Type B pancreatic cell (in vitro differentiated cells): ENCODE measurements at regions not wholly inside any gene's neighbourhood (a gene's known extent, or its start where the extent isn't known, plus 50 kb on each side); places are given as distances from the start of the nearest gene placed in this dataset.

Source experiments
- DNase-seq: peaks from one replicate; pipeline ENCODE4 v3.0.0; 2021; ENCODE audit warnings: mixed read lengths; ENCODE audit not compliant: unreplicated experiment; ENCODE audit errors: extremely low spot score
- H3K27ac Mint-ChIP-seq: 2 replicates; pipeline ENCODE4 v1.8.0; 2021; ENCODE audit warnings: mild to moderate bottlenecking, mixed read lengths
- H3K27me3 Mint-ChIP-seq: 2 replicates; pipeline ENCODE4 v1.8.0; 2021; ENCODE audit warnings: mixed read lengths
- H3K36me3 Mint-ChIP-seq: 2 replicates; pipeline ENCODE4 v1.8.0; 2021; ENCODE audit warnings: mixed read lengths
- H3K4me1 Mint-ChIP-seq: one replicate; pipeline ENCODE4 v1.8.0; 2021; ENCODE audit warnings: mixed read lengths; ENCODE audit not compliant: unreplicated experiment
- H3K4me3 Mint-ChIP-seq: 2 replicates; pipeline ENCODE4 v1.8.0; 2021; ENCODE audit warnings: mild to moderate bottlenecking, mixed read lengths
- H3K9me3 Mint-ChIP-seq: 2 replicates; pipeline ENCODE4 v1.8.0; 2021; ENCODE audit warnings: mixed read lengths
- TF ChIP-seq, protein P1 (sequence below): fragments of 200-600 bp; sonication (generic); conservative IDR thresholded peaks from 2 replicates; pipeline ENCODE4 v1.5.0; 2021; ENCODE audit warnings: antibody characterized with exemption, mild to moderate bottlenecking

DNA sequence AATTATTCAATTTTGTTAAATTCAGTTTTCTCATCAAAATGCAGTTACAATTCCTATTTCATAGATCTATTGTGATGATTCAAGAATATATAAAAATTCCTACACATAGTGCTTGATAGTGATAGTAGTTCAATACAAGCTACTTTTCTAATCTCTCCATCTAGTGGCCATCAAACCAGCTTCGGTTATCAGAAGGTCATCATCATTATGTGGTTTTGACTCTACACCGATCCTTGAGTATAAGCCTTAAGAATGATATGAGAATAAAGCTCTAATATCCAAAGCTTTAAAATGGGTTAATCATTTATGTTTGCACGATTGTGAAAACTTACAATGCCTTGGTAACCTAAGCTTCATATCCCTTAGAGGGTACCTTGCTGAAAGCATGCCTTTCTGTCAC is 167.5 kb upstream of the PREP start:
- H3K4me3 Mint-ChIP-seq = no peak overlapping the region
- TF ChIP-seq, protein P1, sequence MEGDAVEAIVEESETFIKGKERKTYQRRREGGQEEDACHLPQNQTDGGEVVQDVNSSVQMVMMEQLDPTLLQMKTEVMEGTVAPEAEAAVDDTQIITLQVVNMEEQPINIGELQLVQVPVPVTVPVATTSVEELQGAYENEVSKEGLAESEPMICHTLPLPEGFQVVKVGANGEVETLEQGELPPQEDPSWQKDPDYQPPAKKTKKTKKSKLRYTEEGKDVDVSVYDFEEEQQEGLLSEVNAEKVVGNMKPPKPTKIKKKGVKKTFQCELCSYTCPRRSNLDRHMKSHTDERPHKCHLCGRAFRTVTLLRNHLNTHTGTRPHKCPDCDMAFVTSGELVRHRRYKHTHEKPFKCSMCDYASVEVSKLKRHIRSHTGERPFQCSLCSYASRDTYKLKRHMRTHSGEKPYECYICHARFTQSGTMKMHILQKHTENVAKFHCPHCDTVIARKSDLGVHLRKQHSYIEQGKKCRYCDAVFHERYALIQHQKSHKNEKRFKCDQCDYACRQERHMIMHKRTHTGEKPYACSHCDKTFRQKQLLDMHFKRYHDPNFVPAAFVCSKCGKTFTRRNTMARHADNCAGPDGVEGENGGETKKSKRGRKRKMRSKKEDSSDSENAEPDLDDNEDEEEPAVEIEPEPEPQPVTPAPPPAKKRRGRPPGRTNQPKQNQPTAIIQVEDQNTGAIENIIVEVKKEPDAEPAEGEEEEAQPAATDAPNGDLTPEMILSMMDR = no peak
- H3K27me3 Mint-ChIP-seq = peaks cover 11% of the 10 kb centered on the region
- no peaks in the 10 kb centered on the region for H3K36me3 Mint-ChIP-seq
- no peak for DNase-seq
- no peaks in the 10 kb centered on the region for H3K9me3 Mint-ChIP-seq
- H3K27ac Mint-ChIP-seq = no peak overlapping the region
- no peaks in the 10 kb centered on the region for H3K4me1 Mint-ChIP-seq

DNA sequence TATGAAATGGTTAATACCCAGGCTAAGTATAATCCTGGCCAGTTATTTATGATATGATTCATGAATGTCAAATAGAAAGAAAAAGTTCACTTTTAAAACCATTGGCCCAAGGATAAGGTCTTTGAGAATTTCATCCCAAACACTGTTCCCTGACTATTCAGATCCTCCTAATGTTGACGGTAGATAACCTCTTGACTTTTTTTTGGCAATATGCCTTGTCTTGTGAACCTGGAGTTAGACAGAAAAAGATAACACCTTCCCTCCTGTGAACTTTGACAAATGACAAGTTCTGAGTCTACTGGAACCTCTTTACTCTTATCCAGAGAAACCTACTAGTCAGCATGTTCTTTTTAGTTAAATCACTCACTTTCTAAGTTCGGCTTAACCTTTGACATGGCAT is 166.8 kb upstream of the PREP start:
- Mint-ChIP-seq H3K36me3 (no peaks in the 10 kb centered on the region), H3K9me3 (no peaks in the 10 kb centered on the region), H3K4me3 (no peak overlapping the region), H3K27ac (no peak overlapping the region), H3K4me1 (no peaks in the 10 kb centered on the region), H3K27me3 (peaks cover 11% of the 10 kb centered on the region)
- DNase-seq = no peak
- TF ChIP-seq, protein P1 = no peak

DNA sequence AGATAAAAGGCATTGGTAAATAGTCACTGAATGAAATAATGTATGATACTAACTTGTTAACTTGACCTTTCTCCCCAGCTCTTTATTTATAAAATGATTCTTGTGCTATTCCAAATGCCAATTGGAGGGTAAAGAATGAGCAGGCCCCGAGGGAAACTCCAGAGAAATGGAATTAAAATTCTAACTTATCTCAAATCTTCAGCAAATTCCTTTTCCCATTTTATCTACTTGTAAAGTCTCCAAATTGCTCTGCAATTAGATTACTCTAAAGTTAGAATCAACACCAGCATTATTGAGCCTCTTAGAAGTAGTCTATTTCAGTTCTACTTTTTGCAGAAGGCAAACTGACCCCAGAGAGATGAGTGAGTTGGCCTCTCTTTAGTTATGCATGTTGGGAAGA is 165.9 kb upstream of the PREP start:
- Mint-ChIP-seq H3K36me3 (no peaks in the 10 kb centered on the region), H3K9me3 (no peaks in the 10 kb centered on the region), H3K4me3 (no peak overlapping the region), H3K27ac (no peak overlapping the region), H3K27me3 (peaks cover 8% of the 10 kb centered on the region), H3K4me1 (no peaks in the 10 kb centered on the region)
- TF ChIP-seq, protein P1 = no peak
- DNase-seq = no peak

DNA sequence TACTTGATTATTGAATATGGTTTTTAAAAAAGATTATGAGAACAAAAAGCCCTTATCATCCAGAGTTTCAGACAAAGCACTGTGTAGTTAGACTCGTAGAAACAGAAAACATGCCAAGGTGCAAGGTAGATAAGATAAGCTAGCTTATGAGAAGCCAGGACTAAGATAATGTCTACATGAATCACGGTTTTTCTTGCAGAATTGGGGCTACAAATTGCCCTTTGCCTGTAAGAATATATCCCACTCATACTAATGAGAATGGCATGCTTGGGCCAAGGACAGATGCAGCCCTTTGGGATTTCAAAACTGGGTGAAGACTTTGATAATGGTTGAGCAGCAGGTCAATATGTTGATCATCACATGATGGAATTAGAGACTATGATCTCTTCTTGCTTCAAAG is 165.3 kb upstream of the PREP start:
- peaks cover 8% of the 10 kb centered on the region for H3K27me3 Mint-ChIP-seq
- DNase-seq = no peak
- no peak overlapping the region for H3K27ac Mint-ChIP-seq
- no peaks in the 10 kb centered on the region for H3K9me3 Mint-ChIP-seq
- H3K36me3 Mint-ChIP-seq = no peaks in the 10 kb centered on the region
- no peak overlapping the region for H3K4me3 Mint-ChIP-seq
- H3K4me1 Mint-ChIP-seq = no peaks in the 10 kb centered on the region
- TF ChIP-seq, protein P1 = no peak

DNA sequence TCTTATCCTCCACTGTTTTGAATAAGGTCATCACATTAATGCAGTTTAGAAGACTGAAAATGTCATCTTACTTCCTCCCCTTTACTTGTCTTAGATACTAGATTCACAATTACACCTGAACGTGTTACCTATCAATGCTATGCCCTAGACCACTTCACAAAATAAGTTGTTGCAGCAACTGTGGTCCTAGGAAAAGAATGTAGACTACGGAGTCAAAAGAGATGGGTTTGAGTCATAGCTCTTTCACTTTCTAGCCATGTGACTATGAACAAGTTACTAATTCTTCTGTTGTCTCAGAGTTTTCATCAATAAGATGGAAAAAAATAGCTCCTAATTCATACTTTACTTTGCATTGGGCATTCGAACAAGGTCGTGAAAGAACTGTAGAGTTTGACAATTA is 164.3 kb upstream of the PREP start:
- no peaks in the 10 kb centered on the region for H3K9me3 Mint-ChIP-seq
- no peak for DNase-seq
- H3K4me3 Mint-ChIP-seq = no peak overlapping the region
- no peaks in the 10 kb centered on the region for H3K36me3 Mint-ChIP-seq
- H3K4me1 Mint-ChIP-seq = no peaks in the 10 kb centered on the region
- TF ChIP-seq, protein P1 = no peak
- H3K27ac Mint-ChIP-seq = no peak overlapping the region
- H3K27me3 Mint-ChIP-seq = peaks cover 8% of the 10 kb centered on the region

DNA sequence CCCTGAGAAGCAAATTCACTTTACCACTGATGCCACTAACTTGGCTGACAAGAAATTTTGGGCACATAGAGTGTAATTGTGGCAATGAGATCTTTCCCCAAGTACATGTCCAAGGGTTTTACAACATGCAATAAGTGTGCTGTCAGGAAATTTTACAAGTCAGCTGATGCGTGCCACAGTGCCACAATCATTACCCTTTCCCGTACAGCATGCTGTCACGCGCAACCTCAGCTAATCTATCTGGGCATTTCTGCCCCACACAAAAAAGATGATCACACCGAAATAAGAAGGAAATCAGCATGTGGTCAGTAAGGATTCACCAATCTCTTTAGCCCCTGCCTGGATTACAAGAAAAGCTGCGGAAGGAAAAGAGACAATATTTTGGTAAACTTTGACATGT is 163.6 kb upstream of the PREP start:
- Mint-ChIP-seq H3K36me3 (no peaks in the 10 kb centered on the region), H3K9me3 (no peaks in the 10 kb centered on the region), H3K4me1 (no peaks in the 10 kb centered on the region), H3K27me3 (peaks cover 4% of the 10 kb centered on the region), H3K4me3 (no peak overlapping the region), H3K27ac (no peak overlapping the region)
- TF ChIP-seq, protein P1 = no peak
- DNase-seq = no peak
